GM20000 (cell line): ENCODE measurements at regions not wholly inside any gene's neighbourhood (a gene's known extent, or its start where the extent isn't known, plus 50 kb on each side); places are given as distances from the start of the nearest gene placed in this dataset.

ENCODE experiments used
- DNase-seq: peaks from one replicate; pipeline ENCODE4 v3.0.0; 2012; ENCODE audit warnings: low spot score
- TF ChIP-seq, protein P1 (sequence below): IDR thresholded peaks from 2 replicates; pipeline ENCODE4 v1.5.1; 2012; ENCODE audit warnings: mild to moderate bottlenecking, control low read depth; ENCODE audit errors: extremely low read depth, missing control alignments

- no peak for DNase-seq
Observed at GRCh38 chr5:1672396-1672795, 127.2 kb downstream of the MRPL36 start.

DNA sequence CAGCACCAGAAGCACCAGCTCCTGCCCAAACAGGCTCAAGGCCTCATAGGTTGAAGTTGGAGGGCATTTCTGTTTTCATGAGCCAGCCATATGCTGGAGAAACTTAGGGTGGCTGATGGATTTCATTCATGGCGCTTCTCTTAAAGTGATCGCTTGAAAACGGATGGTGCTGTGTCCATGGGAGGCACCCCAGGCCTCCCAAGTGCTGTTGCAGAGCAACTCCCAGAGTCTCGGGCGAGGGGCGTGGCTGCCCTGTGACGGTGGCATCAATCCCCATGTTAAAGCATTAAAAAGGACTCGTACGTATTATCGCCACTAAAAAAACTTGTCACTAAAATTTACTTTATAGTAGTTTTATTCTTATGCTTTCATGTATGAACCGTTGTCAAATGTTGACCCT is 128.3 kb downstream of the MRPL36 start:
- TF ChIP-seq, protein P1, sequence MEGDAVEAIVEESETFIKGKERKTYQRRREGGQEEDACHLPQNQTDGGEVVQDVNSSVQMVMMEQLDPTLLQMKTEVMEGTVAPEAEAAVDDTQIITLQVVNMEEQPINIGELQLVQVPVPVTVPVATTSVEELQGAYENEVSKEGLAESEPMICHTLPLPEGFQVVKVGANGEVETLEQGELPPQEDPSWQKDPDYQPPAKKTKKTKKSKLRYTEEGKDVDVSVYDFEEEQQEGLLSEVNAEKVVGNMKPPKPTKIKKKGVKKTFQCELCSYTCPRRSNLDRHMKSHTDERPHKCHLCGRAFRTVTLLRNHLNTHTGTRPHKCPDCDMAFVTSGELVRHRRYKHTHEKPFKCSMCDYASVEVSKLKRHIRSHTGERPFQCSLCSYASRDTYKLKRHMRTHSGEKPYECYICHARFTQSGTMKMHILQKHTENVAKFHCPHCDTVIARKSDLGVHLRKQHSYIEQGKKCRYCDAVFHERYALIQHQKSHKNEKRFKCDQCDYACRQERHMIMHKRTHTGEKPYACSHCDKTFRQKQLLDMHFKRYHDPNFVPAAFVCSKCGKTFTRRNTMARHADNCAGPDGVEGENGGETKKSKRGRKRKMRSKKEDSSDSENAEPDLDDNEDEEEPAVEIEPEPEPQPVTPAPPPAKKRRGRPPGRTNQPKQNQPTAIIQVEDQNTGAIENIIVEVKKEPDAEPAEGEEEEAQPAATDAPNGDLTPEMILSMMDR: no peak
- DNase-seq: no peak

More at GRCh38 chr5:1672396-1672795, 127.2 kb downstream of the MRPL36 start:
- TF ChIP-seq, protein P1: no peak

- DNase-seq: no peak
- TF ChIP-seq, protein P1: no peak
Observed at GRCh38 chr5:1670351-1670750, 129.3 kb downstream of the MRPL36 start.

DNA sequence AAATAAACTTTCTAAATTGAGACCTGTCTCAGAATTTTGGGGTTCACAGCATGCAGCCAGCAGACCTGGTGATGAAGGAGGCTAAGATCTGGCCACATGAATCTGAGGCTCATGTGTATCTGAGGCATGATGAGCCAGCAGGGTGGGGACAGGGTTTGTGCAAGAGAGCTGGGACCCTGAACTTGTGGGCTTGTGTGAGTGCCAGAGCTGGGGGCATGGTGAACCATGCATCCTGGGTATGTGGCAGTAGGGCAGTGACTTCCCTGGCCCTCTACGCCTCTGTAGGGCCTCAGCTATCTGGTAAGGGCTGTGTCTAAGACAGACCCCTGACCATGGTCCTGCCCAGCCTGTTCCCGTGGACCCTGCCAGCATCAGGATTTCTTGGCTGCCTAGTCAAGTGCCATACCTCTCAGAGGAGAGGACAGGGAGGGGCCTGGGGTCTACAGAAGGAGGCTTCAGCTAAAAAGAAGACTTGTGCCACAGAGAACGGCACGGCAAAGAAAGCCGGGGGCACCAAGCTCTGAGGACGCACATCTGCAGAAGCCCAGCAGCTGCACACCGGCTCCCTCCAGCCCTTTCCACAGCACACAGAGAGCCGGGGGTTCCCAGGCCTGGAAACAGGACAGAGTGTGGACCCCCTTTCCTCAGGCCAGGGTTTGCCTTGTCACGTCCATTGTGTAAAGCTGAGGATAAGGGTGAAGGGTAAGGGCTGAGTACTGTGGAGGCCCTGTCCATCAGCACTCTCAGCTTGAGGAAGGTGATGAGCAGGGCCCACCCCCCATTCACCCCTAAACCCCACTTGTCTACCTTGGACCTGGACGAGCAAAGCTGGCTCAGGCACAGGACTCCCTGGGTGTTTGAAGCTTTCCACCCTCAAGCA is 130.1 kb downstream of the MRPL36 start:
- TF ChIP-seq, protein P1: no peak
- DNase-seq: peak; percentile 16

- TF ChIP-seq, protein P1: no peak
- DNase-seq: peak; percentile 31
Observed at GRCh38 chr5:1668141-1668721, 131.4 kb downstream of the MRPL36 start.

- peak; percentile 36 for DNase-seq
- TF ChIP-seq, protein P1: no peak
Observed at GRCh38 chr5:1667648-1668140, 131.9 kb downstream of the MRPL36 start.

DNA sequence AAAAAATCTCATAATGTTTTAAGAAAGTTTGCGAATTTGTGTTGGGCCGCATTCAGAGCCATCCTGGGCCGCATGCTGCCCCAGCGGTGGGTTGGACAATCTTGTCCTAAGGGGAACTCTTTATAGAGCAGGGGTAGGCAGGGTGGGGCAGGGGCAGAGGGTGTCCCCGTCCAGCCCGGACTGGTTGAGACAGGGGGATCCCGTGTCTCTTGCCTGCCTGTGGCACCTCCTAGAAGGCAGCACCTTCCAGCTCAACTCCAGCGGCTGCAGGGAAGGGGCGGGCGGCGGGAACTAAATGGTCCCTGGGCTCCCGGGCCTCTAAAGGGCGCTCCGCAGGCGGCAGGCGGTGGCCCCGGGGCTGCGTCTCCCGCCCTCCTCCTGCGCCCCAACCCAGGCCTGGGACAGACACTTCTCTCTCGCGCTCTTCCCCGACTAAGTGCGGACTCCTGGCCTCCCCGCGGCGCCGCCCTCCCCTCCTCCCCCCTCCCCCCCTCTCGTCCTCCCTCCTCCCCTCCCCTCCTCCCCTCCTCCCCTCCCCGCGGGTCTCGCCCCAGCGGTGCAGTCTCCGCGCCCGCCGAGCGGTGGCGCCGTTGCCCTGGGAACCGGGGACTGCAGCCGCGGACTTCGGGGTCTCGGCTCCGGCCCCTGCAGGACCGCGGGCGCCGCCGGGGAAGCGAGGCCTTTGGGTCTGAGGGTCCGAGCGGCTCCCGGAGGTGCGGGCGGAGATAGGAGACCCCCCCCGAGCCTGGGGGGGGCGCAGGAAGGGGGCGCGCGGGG is 132.6 kb downstream of the MRPL36 start:
- DNase-seq: peak; percentile 83
- TF ChIP-seq, protein P1: peak; percentile 43
